Ascending aorta (tissue), 2 donors: ENCODE measurements at regions not wholly inside any gene's neighbourhood (a gene's known extent, or its start where the extent isn't known, plus 50 kb on each side); places are given as distances from the start of the nearest gene placed in this dataset.

Source experiments
- DNase-seq, 2 donors: peaks; one replicate each; pipeline ENCODE4 v3.0.0-alpha.2; 2019; ENCODE audit warnings: low spot score in 2 of 2
- H3K27ac ChIP-seq, 2 donors: fragments of 200-600 bp; sonication (generic); one replicate each; pipeline ENCODE4 v1.5.1; 2016 to 2017; ENCODE audit warnings: mild to moderate bottlenecking in 1 of 2
- H3K27me3 ChIP-seq: fragments of 200-600 bp; sonication (generic); one replicate; pipeline ENCODE4 v1.5.1; 2017
- H3K36me3 ChIP-seq, 2 donors: fragments of 200-600 bp; sonication (generic); one replicate each; pipeline ENCODE4 v1.5.1; 2016
- H3K4me1 ChIP-seq, 2 donors: fragments of 200-600 bp; sonication (generic); one replicate each; pipeline ENCODE4 v1.5.1; 2016 to 2017; ENCODE audit warnings: mild to moderate bottlenecking in 1 of 2
- H3K4me3 ChIP-seq, 2 donors: fragments of 200-600 bp; sonication (generic); one replicate each; pipeline ENCODE4 v1.5.1; 2016 to 2017; ENCODE audit warnings: mild to moderate bottlenecking in 1 of 2
- H3K9me3 ChIP-seq, 2 donors: fragments of 200-600 bp; sonication (generic); one replicate each; pipeline ENCODE4 v1.5.1; 2016
- intact Hi-C: fragments of 100-400 bp; cut with DNase I; formaldehyde crosslinking; loops from one replicate; pipeline ENCODE4 v1.15.1; 2023
- TF ChIP-seq, protein P1 (sequence below), 3 experiments: fragments of 200-600 bp in 2 of 3; fragments of 450-650 bp in 1 of 3; sonication (generic) in 2 of 3; IDR thresholded peaks; one replicate each; pipeline ENCODE4 v1.5.1; 2016 to 2019; ENCODE audit warnings: antibody characterized with exemption in 3 of 3, mild to moderate bottlenecking in 1 of 3, moderate library complexity in 1 of 3

DNA sequence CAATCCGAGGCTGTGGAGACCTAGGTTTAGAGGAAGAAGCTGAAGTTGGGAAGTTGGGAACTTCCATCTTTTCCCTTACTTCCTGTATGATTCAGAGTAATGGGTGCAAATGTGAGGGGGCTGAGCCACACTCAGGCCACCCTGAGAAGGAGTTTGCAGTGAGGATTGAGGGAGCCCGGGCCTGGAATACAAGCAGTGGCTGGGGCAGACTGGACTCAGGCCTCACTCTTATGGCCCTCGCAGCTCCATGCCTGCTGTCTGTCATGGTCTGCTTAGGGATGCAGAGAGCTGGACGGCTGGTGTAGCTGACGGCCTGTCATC, 73.7 kb upstream of the RAB4A start:
- intact Hi-C loops = no loop called here
- H3K27me3 ChIP-seq = no peaks in the 10 kb centered on the region
- no peaks in the 10 kb centered on the region for H3K36me3 ChIP-seq
- no peaks in the 10 kb centered on the region for H3K9me3 ChIP-seq
- peaks cover 0 to 9% of the 10 kb centered on the region in 2 donors for H3K4me1 ChIP-seq
- no peak for DNase-seq
- TF ChIP-seq, protein P1, sequence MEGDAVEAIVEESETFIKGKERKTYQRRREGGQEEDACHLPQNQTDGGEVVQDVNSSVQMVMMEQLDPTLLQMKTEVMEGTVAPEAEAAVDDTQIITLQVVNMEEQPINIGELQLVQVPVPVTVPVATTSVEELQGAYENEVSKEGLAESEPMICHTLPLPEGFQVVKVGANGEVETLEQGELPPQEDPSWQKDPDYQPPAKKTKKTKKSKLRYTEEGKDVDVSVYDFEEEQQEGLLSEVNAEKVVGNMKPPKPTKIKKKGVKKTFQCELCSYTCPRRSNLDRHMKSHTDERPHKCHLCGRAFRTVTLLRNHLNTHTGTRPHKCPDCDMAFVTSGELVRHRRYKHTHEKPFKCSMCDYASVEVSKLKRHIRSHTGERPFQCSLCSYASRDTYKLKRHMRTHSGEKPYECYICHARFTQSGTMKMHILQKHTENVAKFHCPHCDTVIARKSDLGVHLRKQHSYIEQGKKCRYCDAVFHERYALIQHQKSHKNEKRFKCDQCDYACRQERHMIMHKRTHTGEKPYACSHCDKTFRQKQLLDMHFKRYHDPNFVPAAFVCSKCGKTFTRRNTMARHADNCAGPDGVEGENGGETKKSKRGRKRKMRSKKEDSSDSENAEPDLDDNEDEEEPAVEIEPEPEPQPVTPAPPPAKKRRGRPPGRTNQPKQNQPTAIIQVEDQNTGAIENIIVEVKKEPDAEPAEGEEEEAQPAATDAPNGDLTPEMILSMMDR (IDR thresholded peaks at IDR 0.05) = no peak
- no peak overlapping the region for H3K27ac ChIP-seq
- H3K4me3 ChIP-seq = no peak overlapping the region

DNA sequence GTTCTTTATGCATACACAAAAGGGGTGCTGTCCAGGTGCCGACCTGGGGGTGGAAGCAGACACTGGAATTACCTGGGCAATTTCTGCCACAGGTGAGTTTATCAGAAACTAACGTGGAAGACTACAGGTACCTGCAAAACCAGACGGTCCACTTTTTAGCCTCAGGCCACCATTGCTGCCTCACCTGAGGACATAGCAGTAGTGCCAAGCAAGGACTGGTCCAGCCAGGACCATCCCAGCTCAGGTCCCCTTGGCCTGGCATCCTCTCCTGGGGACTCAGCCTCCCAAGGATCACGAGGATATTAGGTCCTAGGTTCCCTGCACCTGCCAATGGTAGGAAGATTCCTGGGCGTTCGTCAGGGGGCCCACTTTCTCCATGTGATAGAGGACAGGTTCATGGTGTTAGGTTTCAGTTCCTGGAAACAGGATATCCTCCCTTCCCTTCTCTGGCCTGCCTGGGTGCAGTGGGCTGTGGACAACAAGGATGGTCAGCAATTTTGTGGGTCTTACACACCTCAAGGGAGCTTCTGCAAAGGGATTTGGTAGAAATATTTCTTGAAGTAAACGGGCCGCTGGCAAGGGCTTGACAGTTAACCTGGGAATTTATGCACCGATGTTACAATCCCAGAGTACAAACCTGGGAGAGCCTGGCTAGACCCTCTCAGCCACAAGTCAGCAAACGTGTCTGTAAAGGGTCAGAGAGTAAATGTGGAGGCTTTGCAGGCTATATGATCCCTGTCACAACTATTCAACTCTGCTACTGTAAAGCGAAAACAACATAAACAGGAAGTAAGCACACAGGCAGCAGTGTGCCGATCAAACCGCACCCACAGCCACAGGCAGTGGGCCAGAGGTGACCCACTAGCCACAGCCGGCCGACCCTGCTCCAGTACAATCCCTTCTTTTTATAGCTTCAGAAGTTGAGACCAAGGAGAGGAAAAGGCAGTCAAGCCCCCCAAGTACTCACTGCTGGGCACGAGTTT, 71.4 kb upstream of the RAB4A start:
- no peaks in the 10 kb centered on the region for H3K9me3 ChIP-seq
- TF ChIP-seq, protein P1 (IDR thresholded peaks at IDR 0.05) = no peak
- no peaks in the 10 kb centered on the region for H3K36me3 ChIP-seq
- H3K27ac ChIP-seq = no peak overlapping the region
- H3K4me1 ChIP-seq = peaks cover 4 to 15% of the 10 kb centered on the region in 2 donors
- no peaks in the 10 kb centered on the region for H3K27me3 ChIP-seq
- intact Hi-C loops = no loop called here
- peak overlapping the region in 1 of 2 donors; percentile 15 for H3K4me3 ChIP-seq
- no peak for DNase-seq

- TF ChIP-seq, protein P1 (IDR thresholded peaks at IDR 0.05) = no peak
- intact Hi-C loops = no loop called here
- H3K4me3 ChIP-seq = no peak overlapping the region
- H3K9me3 ChIP-seq = no peaks in the 10 kb centered on the region
- H3K36me3 ChIP-seq = no peaks in the 10 kb centered on the region
- no peak for DNase-seq
- no peaks in the 10 kb centered on the region for H3K27me3 ChIP-seq
- peaks cover 11 to 22% of the 10 kb centered on the region in 2 donors for H3K4me1 ChIP-seq
- no peak overlapping the region for H3K27ac ChIP-seq
These were observed 67.7 kb upstream of the RAB4A start for GRCh38 chr1:229203030-229203751.

GRCh38 chr1:229203991-229204632, 66.8 kb upstream of the RAB4A start:
- no peaks in the 10 kb centered on the region for H3K36me3 ChIP-seq
- H3K27ac ChIP-seq = peak overlapping the region; percentile 78 to 84
- H3K27me3 ChIP-seq = no peaks in the 10 kb centered on the region
- TF ChIP-seq, protein P1 (IDR thresholded peaks at IDR 0.05) = no peak
- H3K9me3 ChIP-seq = no peaks in the 10 kb centered on the region
- no peak overlapping the region for H3K4me3 ChIP-seq
- intact Hi-C loops = no loop called here
- peaks cover 11 to 22% of the 10 kb centered on the region in 2 donors for H3K4me1 ChIP-seq
- DNase-seq = no peak

- H3K27me3 ChIP-seq = no peaks in the 10 kb centered on the region
- no peaks in the 10 kb centered on the region for H3K36me3 ChIP-seq
- no peak for DNase-seq
- peak overlapping the region; percentile 78 to 84 for H3K27ac ChIP-seq
- intact Hi-C loops = no loop called here
- no peaks in the 10 kb centered on the region for H3K9me3 ChIP-seq
- H3K4me1 ChIP-seq = peaks cover 11 to 14% of the 10 kb centered on the region in 2 donors
- TF ChIP-seq, protein P1 (IDR thresholded peaks at IDR 0.05) = no peak
- H3K4me3 ChIP-seq = peak overlapping the region in 1 of 2 donors; percentile 18
These were observed 65.8 kb upstream of the RAB4A start for GRCh38 chr1:229204921-229205777.
